GM23338 (cell line): ENCODE measurements at regions not wholly inside any gene's neighbourhood (a gene's known extent, or its start where the extent isn't known, plus 50 kb on each side); places are given as distances from the start of the nearest gene placed in this dataset.

Source experiments
- ATAC-seq: fragments of 200-7000 bp; cut with Tn5 transposase; 3 replicates; pipeline ENCODE4 v1.9.1; 2020
- DNase-seq: peaks from one replicate; pipeline ENCODE4 v3.0.0-alpha.2; 2015; ENCODE audit warnings: low spot score
- H2AFZ ChIP-seq: fragments of 200-600 bp; sonication (generic); 2 replicates; pipeline ENCODE4 v1.8.0; 2016; ENCODE audit warnings: antibody characterized with exemption, mild to moderate bottlenecking, moderate library complexity
- H3F3A ChIP-seq: fragments of 200-600 bp; sonication (generic); replicated peaks from 2 replicates; pipeline ENCODE4 v1.8.0; 2017; ENCODE audit warnings: antibody characterized with exemption, mixed run types, low read depth
- H3K27ac ChIP-seq: fragments of 200-600 bp; sonication (generic); 2 replicates; pipeline ENCODE4 v1.6.1; 2016; ENCODE audit warnings: low read depth
- H3K27me3 ChIP-seq: fragments of 200-600 bp; sonication (generic); 2 replicates; pipeline ENCODE4 v1.8.0; 2016; ENCODE audit warnings: mild to moderate bottlenecking, mixed run types, moderate library complexity; ENCODE audit not compliant: insufficient read depth
- H3K36me3 ChIP-seq: fragments of 200-600 bp; sonication (generic); 2 replicates; pipeline ENCODE4 v1.8.0; 2016; ENCODE audit warnings: mild to moderate bottlenecking; ENCODE audit not compliant: insufficient read depth
- H3K4me1 ChIP-seq: fragments of 200-600 bp; sonication (generic); 2 replicates; pipeline ENCODE4 v1.8.0; 2016; ENCODE audit warnings: mild to moderate bottlenecking, moderate library complexity; ENCODE audit not compliant: insufficient read depth
- H3K4me2 ChIP-seq: fragments of 200-600 bp; sonication (generic); 2 replicates; pipeline ENCODE4 v1.7.1; 2017; ENCODE audit warnings: mixed run types
- H3K4me3 ChIP-seq: fragments of 200-600 bp; sonication (generic); 2 replicates; pipeline ENCODE4 v1.6.1; 2016; ENCODE audit warnings: mixed run types
- H3K79me2 ChIP-seq: fragments of 200-600 bp; sonication (generic); replicated peaks from 2 replicates; pipeline ENCODE4 v1.8.0; 2017; ENCODE audit warnings: mild to moderate bottlenecking; ENCODE audit not compliant: insufficient read depth
- H3K9me2 ChIP-seq: fragments of 200-600 bp; sonication (generic); 2 replicates; pipeline ENCODE4 v1.8.0; 2017; ENCODE audit not compliant: insufficient read depth
- H4K20me1 ChIP-seq: fragments of 200-600 bp; sonication (generic); replicated peaks from 2 replicates; pipeline ENCODE4 v1.8.0; 2017; ENCODE audit warnings: mild to moderate bottlenecking; ENCODE audit not compliant: insufficient read depth
- H3K27ac Mint-ChIP-seq: 2 replicates; pipeline ENCODE4 v1.8.0; 2020; ENCODE audit warnings: inconsistent platforms, mild to moderate bottlenecking, moderate library complexity, mixed read lengths
- H3K27me3 Mint-ChIP-seq: 3 replicates; pipeline ENCODE4 v1.8.0; 2022; ENCODE audit warnings: low read depth, mild to moderate bottlenecking, moderate library complexity, mixed read lengths, inconsistent platforms; ENCODE audit not compliant: insufficient read depth, poor library complexity
- H3K36me3 Mint-ChIP-seq: 3 replicates; pipeline ENCODE4 v1.8.0; 2021; ENCODE audit warnings: low read depth, mild to moderate bottlenecking, inconsistent platforms, moderate library complexity, mixed read lengths
- H3K4me1 Mint-ChIP-seq: 3 replicates; pipeline ENCODE4 v1.8.0; 2020; ENCODE audit warnings: mild to moderate bottlenecking, inconsistent platforms, mixed read lengths
- H3K4me3 Mint-ChIP-seq: 3 replicates; pipeline ENCODE4 v1.8.0; 2021; ENCODE audit warnings: moderate library complexity, mild to moderate bottlenecking, inconsistent platforms, mixed read lengths
- H3K9me3 Mint-ChIP-seq: 3 replicates; pipeline ENCODE4 v1.8.0; 2020; ENCODE audit warnings: moderate library complexity, mild to moderate bottlenecking, inconsistent platforms, mixed read lengths
- CREB1 ChIP-seq: fragments of 250-450 bp; sonication (Bioruptor Pico); IDR thresholded peaks from 2 replicates; pipeline ENCODE4 v1.5.0; 2020; ENCODE audit warnings: low read depth, mild to moderate bottlenecking, moderate library complexity
- EZH2 ChIP-seq: fragments of 200-600 bp; sonication (generic); IDR thresholded peaks from one replicate; pipeline ENCODE4 v1.8.0; 2017; ENCODE audit warnings: antibody characterized with exemption, mild to moderate bottlenecking, low read depth; ENCODE audit not compliant: unreplicated experiment
- EZH2phosphoT487 ChIP-seq: fragments of 200-600 bp; sonication (generic); IDR thresholded peaks from one replicate; pipeline ENCODE4 v1.8.1; 2018; ENCODE audit warnings: antibody characterized with exemption; ENCODE audit not compliant: unreplicated experiment
- JUNB ChIP-seq: IDR thresholded peaks from one replicate; pipeline ENCODE4 v1.6.1; 2016; ENCODE audit warnings: antibody characterized with exemption; ENCODE audit not compliant: unreplicated experiment
- NANOG ChIP-seq: IDR thresholded peaks from 2 replicates; pipeline ENCODE4 v1.6.1; 2016; ENCODE audit warnings: antibody characterized with exemption, borderline replicate concordance
- POLR2AphosphoS5 ChIP-seq: IDR thresholded peaks from 2 replicates; pipeline ENCODE4 v1.6.1; 2016; ENCODE audit warnings: antibody characterized with exemption, low read depth
- STAT1 ChIP-seq: IDR thresholded peaks from one replicate; pipeline ENCODE4 v1.6.1; 2016; ENCODE audit warnings: antibody characterized with exemption; ENCODE audit not compliant: unreplicated experiment
- ZNF114 ChIP-seq: fragments of 250-450 bp; sonication (Bioruptor Pico); IDR thresholded peaks from 2 replicates; pipeline ENCODE4 v1.5.0; 2020; ENCODE audit warnings: mild to moderate bottlenecking, moderate library complexity
- ZNF331 ChIP-seq: fragments of 250-450 bp; sonication (Bioruptor Pico); IDR thresholded peaks from 2 replicates; pipeline ENCODE4 v1.5.0; 2020; ENCODE audit warnings: low read depth, mild to moderate bottlenecking, moderate library complexity
- TF ChIP-seq, protein P1 (sequence below): fragments of 250-450 bp; sonication (Bioruptor Pico); IDR thresholded peaks from 2 replicates; pipeline ENCODE4 v1.5.0; 2020; ENCODE audit warnings: mild to moderate bottlenecking, moderate library complexity
- TF ChIP-seq, protein P2 (sequence below), 2 experiments: fragments of 200-600 bp in 1 of 2; sonication (generic) in 1 of 2; conservative IDR thresholded peaks; 2 replicates each; pipeline versions ENCODE4 v1.5.1 to v1.6.1; 2016 to 2017; ENCODE audit warnings: antibody characterized with exemption in 2 of 2, low read depth in 2 of 2, mild to moderate bottlenecking in 2 of 2, moderate library complexity in 1 of 2
- TF ChIP-seq, protein P3 (sequence below): IDR thresholded peaks from one replicate; pipeline ENCODE4 v1.6.1; 2018; ENCODE audit warnings: antibody characterized with exemption; ENCODE audit not compliant: unreplicated experiment
- TF ChIP-seq, protein P4 (sequence below): IDR thresholded peaks from 2 replicates; pipeline ENCODE4 v1.6.1; 2016; ENCODE audit warnings: antibody characterized with exemption

DNA sequence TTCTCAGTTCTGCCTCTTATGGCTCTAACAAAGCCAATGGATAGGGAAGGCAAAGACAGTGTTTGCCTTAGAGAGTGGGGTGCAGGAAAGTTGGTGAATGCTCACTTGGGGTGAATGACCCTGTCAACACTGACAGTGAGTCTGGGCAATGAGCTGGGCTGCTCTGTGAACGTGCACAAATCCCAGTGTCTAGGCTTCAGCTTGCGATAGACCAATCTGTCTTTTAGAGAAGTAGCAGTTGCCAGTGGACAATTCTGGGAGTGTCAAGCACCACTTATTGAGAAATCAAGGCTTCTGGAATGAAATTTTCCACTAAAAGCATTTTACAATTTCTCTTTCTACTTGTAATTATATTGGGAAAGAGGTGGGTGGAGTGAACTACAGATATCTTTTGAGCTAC is 141.4 kb downstream of the HERPUD2 start (continued):
- TF ChIP-seq, protein P1, sequence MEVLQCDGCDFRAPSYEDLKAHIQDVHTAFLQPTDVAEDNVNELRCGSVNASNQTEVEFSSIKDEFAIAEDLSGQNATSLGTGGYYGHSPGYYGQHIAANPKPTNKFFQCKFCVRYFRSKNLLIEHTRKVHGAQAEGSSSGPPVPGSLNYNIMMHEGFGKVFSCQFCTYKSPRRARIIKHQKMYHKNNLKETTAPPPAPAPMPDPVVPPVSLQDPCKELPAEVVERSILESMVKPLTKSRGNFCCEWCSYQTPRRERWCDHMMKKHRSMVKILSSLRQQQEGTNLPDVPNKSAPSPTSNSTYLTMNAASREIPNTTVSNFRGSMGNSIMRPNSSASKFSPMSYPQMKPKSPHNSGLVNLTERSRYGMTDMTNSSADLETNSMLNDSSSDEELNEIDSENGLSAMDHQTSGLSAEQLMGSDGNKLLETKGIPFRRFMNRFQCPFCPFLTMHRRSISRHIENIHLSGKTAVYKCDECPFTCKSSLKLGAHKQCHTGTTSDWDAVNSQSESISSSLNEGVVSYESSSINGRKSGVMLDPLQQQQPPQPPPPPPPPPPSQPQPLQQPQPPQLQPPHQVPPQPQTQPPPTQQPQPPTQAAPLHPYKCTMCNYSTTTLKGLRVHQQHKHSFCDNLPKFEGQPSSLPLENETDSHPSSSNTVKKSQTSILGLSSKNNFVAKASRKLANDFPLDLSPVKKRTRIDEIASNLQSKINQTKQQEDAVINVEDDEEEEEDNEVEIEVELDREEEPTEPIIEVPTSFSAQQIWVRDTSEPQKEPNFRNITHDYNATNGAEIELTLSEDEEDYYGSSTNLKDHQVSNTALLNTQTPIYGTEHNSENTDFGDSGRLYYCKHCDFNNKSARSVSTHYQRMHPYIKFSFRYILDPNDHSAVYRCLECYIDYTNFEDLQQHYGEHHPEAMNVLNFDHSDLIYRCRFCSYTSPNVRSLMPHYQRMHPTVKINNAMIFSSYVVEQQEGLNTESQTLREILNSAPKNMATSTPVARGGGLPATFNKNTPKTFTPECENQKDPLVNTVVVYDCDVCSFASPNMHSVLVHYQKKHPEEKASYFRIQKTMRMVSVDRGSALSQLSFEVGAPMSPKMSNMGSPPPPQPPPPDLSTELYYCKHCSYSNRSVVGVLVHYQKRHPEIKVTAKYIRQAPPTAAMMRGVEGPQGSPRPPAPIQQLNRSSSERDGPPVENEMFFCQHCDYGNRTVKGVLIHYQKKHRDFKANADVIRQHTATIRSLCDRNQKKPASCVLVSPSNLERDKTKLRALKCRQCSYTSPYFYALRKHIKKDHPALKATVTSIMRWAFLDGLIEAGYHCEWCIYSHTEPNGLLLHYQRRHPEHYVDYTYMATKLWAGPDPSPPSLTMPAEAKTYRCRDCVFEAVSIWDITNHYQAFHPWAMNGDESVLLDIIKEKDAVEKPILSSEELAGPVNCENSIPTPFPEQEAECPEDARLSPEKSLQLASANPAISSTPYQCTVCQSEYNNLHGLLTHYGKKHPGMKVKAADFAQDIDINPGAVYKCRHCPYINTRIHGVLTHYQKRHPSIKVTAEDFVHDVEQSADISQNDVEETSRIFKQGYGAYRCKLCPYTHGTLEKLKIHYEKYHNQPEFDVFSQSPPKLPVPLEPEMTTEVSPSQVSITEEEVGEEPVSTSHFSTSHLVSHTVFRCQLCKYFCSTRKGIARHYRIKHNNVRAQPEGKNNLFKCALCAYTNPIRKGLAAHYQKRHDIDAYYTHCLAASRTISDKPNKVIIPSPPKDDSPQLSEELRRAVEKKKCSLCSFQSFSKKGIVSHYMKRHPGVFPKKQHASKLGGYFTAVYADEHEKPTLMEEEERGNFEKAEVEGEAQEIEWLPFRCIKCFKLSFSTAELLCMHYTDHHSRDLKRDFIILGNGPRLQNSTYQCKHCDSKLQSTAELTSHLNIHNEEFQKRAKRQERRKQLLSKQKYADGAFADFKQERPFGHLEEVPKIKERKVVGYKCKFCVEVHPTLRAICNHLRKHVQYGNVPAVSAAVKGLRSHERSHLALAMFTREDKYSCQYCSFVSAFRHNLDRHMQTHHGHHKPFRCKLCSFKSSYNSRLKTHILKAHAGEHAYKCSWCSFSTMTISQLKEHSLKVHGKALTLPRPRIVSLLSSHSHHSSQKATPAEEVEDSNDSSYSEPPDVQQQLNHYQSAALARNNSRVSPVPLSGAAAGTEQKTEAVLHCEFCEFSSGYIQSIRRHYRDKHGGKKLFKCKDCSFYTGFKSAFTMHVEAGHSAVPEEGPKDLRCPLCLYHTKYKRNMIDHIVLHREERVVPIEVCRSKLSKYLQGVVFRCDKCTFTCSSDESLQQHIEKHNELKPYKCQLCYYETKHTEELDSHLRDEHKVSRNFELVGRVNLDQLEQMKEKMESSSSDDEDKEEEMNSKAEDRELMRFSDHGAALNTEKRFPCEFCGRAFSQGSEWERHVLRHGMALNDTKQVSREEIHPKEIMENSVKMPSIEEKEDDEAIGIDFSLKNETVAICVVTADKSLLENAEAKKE (CRISPR knock-in tag), result no peak

DNA sequence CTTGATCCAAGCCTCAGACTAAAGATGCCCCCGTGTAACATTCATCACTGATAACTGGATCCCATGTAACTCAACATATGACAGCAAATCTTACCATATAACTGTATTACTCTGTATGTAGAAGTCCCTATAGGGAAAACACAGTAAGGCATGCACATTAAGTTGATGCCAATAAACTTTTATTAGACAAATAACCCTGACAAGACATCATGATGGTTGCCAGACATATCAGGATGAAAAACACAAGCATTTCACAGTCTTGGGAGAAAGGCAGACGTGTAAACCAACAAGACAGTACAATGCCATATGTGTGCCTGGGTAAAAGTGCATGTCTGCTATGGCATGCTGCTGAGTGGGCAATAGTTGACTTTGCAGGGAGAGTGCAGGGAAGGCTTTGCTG is 142.2 kb downstream of the HERPUD2 start:
- no peaks in the 10 kb centered on the region for H3K27me3 Mint-ChIP-seq
- Histone ChIP-seq H4K20me1 (no peaks in the 10 kb centered on the region), H3K4me3 (no peak overlapping the region), H3K36me3 (no peaks in the 10 kb centered on the region), H2AFZ (no peak overlapping the region), H3K27ac (no peak overlapping the region), H3K9me2 (no peaks in the 10 kb centered on the region), H3K79me2 (no peaks in the 10 kb centered on the region), H3K4me2 (no peak overlapping the region), H3K4me1 (no peaks in the 10 kb centered on the region), H3F3A (no peaks in the 10 kb centered on the region), H3K27me3 (no peaks in the 10 kb centered on the region)
- DNase-seq (no peak), ATAC-seq (no peak)
- H3K9me3 Mint-ChIP-seq, result no peaks in the 10 kb centered on the region; the same call in 2 of the 3 replicates
- no peak overlapping the region for H3K4me3 Mint-ChIP-seq
- no peaks in the 10 kb centered on the region for H3K36me3 Mint-ChIP-seq
- H3K27ac Mint-ChIP-seq, result no peak overlapping the region
- no peaks in the 10 kb centered on the region; the same call in 2 of the 3 replicates for H3K4me1 Mint-ChIP-seq
- TF ChIP-seq JUNB, result no peak
- TF ChIP-seq NANOG, result no peak
- TF ChIP-seq, protein P2, sequence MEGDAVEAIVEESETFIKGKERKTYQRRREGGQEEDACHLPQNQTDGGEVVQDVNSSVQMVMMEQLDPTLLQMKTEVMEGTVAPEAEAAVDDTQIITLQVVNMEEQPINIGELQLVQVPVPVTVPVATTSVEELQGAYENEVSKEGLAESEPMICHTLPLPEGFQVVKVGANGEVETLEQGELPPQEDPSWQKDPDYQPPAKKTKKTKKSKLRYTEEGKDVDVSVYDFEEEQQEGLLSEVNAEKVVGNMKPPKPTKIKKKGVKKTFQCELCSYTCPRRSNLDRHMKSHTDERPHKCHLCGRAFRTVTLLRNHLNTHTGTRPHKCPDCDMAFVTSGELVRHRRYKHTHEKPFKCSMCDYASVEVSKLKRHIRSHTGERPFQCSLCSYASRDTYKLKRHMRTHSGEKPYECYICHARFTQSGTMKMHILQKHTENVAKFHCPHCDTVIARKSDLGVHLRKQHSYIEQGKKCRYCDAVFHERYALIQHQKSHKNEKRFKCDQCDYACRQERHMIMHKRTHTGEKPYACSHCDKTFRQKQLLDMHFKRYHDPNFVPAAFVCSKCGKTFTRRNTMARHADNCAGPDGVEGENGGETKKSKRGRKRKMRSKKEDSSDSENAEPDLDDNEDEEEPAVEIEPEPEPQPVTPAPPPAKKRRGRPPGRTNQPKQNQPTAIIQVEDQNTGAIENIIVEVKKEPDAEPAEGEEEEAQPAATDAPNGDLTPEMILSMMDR (conservative IDR thresholded peaks at IDR 0.05; ENCODE audit: low read depth in 2 of 2), result no peak
- no peak for TF ChIP-seq STAT1
- TF ChIP-seq, protein P3, sequence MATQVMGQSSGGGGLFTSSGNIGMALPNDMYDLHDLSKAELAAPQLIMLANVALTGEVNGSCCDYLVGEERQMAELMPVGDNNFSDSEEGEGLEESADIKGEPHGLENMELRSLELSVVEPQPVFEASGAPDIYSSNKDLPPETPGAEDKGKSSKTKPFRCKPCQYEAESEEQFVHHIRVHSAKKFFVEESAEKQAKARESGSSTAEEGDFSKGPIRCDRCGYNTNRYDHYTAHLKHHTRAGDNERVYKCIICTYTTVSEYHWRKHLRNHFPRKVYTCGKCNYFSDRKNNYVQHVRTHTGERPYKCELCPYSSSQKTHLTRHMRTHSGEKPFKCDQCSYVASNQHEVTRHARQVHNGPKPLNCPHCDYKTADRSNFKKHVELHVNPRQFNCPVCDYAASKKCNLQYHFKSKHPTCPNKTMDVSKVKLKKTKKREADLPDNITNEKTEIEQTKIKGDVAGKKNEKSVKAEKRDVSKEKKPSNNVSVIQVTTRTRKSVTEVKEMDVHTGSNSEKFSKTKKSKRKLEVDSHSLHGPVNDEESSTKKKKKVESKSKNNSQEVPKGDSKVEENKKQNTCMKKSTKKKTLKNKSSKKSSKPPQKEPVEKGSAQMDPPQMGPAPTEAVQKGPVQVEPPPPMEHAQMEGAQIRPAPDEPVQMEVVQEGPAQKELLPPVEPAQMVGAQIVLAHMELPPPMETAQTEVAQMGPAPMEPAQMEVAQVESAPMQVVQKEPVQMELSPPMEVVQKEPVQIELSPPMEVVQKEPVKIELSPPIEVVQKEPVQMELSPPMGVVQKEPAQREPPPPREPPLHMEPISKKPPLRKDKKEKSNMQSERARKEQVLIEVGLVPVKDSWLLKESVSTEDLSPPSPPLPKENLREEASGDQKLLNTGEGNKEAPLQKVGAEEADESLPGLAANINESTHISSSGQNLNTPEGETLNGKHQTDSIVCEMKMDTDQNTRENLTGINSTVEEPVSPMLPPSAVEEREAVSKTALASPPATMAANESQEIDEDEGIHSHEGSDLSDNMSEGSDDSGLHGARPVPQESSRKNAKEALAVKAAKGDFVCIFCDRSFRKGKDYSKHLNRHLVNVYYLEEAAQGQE, result no peak
- no peak for TF ChIP-seq POLR2AphosphoS5
- no peak for TF ChIP-seq EZH2
- no peak for TF ChIP-seq ZNF331
- no peak for TF ChIP-seq CREB1 (CRISPR knock-in tag)
- no peak for TF ChIP-seq EZH2phosphoT487
- TF ChIP-seq ZNF114 (CRISPR knock-in tag), result no peak
- TF ChIP-seq, protein P4, sequence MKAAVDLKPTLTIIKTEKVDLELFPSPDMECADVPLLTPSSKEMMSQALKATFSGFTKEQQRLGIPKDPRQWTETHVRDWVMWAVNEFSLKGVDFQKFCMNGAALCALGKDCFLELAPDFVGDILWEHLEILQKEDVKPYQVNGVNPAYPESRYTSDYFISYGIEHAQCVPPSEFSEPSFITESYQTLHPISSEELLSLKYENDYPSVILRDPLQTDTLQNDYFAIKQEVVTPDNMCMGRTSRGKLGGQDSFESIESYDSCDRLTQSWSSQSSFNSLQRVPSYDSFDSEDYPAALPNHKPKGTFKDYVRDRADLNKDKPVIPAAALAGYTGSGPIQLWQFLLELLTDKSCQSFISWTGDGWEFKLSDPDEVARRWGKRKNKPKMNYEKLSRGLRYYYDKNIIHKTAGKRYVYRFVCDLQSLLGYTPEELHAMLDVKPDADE, result no peak
